GM13977 (cell line): ENCODE measurements at regions not wholly inside any gene's neighbourhood (a gene's known extent, or its start where the extent isn't known, plus 50 kb on each side); places are given as distances from the start of the nearest gene placed in this dataset.

Source experiments
- DNase-seq: peaks from one replicate; pipeline ENCODE4 v3.0.0; 2012; ENCODE audit warnings: low spot score
- CTCF ChIP-seq: IDR thresholded peaks from 2 replicates; pipeline ENCODE4 v1.5.1; 2012; ENCODE audit warnings: mild to moderate bottlenecking, control low read depth; ENCODE audit not compliant: insufficient read depth; ENCODE audit errors: extremely low read depth, missing control alignments
- in situ Hi-C: fragments of 300-500 bp; cut with MboI; formaldehyde crosslinking; loops from one replicate; pipeline ENCODE4 v1.12.0; 2022; ENCODE audit warnings: low sequenced_read_pairs, low pct_unique_long_range_greater_than_20kb, mixed read lengths, inconsistent platforms; ENCODE audit not compliant: unreplicated experiment

GRCh38 chr17:72370819-72371218 is 250.0 kb downstream of the SOX9 start:
- no peak for TF ChIP-seq CTCF
- in situ Hi-C loops, result no loop called here
- DNase-seq, result no peak

GRCh38 chr17:72372185-72372584 is 251.4 kb downstream of the SOX9 start:
- no peak for DNase-seq
- in situ Hi-C loops, result no loop called here

GRCh38 chr17:72373910-72374741 is 253.3 kb downstream of the SOX9 start:
- DNase-seq, result no peak
- TF ChIP-seq CTCF, result no peak
- in situ Hi-C loops, result no loop called here

More at GRCh38 chr17:72372185-72372584, 251.4 kb downstream of the SOX9 start:
- TF ChIP-seq CTCF, result no peak

GRCh38 chr17:72376526-72377345 is 255.9 kb downstream of the SOX9 start:
- TF ChIP-seq CTCF, result no peak
- no peak for DNase-seq
- in situ Hi-C loops, result no loop called here

GRCh38 chr17:72378414-72379390 is 257.9 kb downstream of the SOX9 start:
- no peak for DNase-seq
- in situ Hi-C loops, result no loop called here
- TF ChIP-seq CTCF, result no peak

- in situ Hi-C loops, result no loop called here
- no peak for TF ChIP-seq CTCF
- DNase-seq, result no peak
Measured at GRCh38 chr17:72379516-72379915, 258.7 kb downstream of the SOX9 start.
